ENCODE measurements at regions not wholly inside any gene's neighbourhood (a gene's known extent, or its start where the extent isn't known, plus 50 kb on each side); places are given as distances from the start of the nearest gene placed in this dataset.

DNA sequence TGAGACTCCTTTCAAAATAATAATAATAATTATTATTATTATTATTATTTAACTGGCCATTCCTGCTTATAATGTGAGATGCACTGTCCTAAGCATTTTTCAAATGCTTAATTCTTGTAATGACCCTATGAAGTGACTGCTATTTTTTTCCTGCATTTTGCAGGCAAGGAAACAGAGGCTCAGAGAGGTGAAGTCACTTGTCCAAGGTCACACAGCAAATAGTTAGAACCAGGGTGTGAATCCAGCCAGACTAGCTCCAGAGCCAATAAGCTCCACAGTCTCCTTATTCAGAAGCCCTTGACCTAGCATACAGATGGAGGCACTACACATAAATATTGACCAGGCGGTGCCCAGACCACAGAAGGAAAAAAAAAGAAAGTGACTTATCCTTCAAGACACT is 77.5 kb upstream of the CACNA1A start:
- H3K27me3 ChIP-seq (ENCODE audit: control insufficient read depth, insufficient read depth, low read length): no peaks in the 10 kb centered on the region
- no CpG with 5 or more reads among the region's 1 CpG for WGBS (ENCODE audit: insufficient coverage, low lambda C conversion rate)
- H3K27ac ChIP-seq (ENCODE audit: low read length): no peak overlapping the region
- H3K36me3 ChIP-seq (ENCODE audit: control insufficient read depth, insufficient read depth, low read length): no peaks in the 10 kb centered on the region
- no peak for DNase-seq
- no peaks in the 10 kb centered on the region for H3K9me3 ChIP-seq (ENCODE audit: control insufficient read depth, low read depth, low read length)
- no peak overlapping the region for H3K4me3 ChIP-seq (ENCODE audit: low read length)
- no peaks in the 10 kb centered on the region for H3K4me1 ChIP-seq (ENCODE audit: control insufficient read depth, insufficient read depth, low read length)

DNA sequence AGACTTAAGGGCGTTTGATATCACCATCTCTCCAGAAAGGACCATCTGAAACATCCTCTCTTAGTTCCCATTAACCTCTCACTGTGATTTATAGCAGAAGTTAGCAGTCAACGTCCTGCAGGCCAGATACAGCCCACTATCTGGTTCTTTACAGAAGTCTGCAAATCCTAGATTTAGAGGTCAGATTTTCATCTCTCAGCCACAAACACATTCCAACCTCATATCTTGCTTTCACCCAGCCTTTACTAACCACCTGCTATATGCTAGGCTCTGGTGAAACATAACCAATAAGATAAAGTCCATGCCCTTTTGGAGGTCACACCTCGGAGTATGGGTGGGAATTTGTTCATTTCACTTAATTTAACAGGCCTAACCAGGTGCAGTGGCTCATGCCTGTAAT is 76.8 kb upstream of the CACNA1A start:
- Histone ChIP-seq H3K36me3 (ENCODE audit: control insufficient read depth, insufficient read depth, low read length) (no peaks in the 10 kb centered on the region), H3K4me1 (ENCODE audit: control insufficient read depth, insufficient read depth, low read length) (no peaks in the 10 kb centered on the region), H3K27ac (ENCODE audit: low read length) (no peak overlapping the region), H3K27me3 (ENCODE audit: control insufficient read depth, insufficient read depth, low read length) (no peaks in the 10 kb centered on the region), H3K9me3 (ENCODE audit: control insufficient read depth, low read depth, low read length) (no peaks in the 10 kb centered on the region), H3K4me3 (ENCODE audit: low read length) (no peak overlapping the region)
- DNase-seq: no peak
- 80% methylated on average over 1 of the region's 3 CpGs for WGBS (ENCODE audit: insufficient coverage, low lambda C conversion rate)

DNA sequence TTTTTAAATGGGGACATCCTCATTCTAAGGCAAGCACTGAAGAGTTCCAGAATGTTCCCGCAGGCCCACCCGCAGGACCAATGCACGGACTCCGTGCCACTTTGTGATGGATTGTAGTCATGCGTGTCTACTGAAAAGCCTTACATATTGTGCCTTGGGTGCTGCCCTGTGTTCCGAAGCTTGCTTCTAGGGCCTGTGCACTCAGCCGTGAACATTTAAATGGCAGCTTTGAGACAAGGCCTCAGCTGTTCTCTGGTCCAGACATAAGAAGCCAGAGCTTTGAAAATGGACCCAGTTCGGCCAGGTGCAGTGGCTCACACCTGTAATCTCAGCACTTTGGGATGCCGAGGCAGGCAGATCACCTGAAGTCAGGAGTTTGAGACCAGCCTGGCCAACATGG is 75.3 kb upstream of the CACNA1A start:
- H3K27ac ChIP-seq (ENCODE audit: low read length): no peak overlapping the region
- no peak for DNase-seq
- H3K4me1 ChIP-seq (ENCODE audit: control insufficient read depth, insufficient read depth, low read length): no peaks in the 10 kb centered on the region
- no CpG with 5 or more reads among the region's 9 CpGs for WGBS (ENCODE audit: insufficient coverage, low lambda C conversion rate)
- H3K27me3 ChIP-seq (ENCODE audit: control insufficient read depth, insufficient read depth, low read length): no peaks in the 10 kb centered on the region
- peaks cover 3% of the 10 kb centered on the region for H3K9me3 ChIP-seq (ENCODE audit: control insufficient read depth, low read depth, low read length)
- no peak overlapping the region for H3K4me3 ChIP-seq (ENCODE audit: low read length)
- H3K36me3 ChIP-seq (ENCODE audit: control insufficient read depth, insufficient read depth, low read length): no peaks in the 10 kb centered on the region

DNA sequence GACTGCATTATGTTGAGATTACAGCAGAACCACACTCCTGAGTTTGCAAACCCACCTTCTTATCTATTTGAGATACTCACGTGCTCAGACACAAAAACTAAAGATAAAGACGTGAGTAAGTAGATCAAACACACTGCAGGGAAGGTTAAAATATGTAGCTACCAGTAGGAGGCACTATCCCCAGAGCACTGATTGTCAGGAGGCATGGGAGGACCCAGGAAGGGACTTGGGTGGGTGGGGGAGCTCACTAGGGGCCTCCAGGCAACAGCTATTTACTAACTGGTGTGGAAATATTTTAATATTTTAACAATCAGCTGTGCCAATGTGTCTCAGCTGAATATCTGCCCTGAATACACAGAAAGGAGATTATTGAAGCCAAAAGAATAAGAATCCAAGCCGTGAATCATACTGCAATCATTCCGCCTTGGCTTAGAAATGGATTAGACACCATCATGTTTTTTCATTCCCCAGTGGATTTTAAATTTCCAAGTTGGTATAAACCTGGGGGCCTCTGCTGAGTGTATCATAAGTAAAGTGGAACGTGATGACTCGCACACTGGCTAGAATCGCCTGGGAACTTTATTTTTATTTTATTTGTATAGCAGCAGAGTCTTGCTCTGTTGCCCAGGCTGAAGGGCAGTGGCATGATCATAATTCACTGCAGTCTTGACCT is 73.2 kb upstream of the CACNA1A start:
- no peak for DNase-seq
- peaks cover 3% of the 10 kb centered on the region for H3K9me3 ChIP-seq (ENCODE audit: control insufficient read depth, low read depth, low read length)
- H3K4me3 ChIP-seq (ENCODE audit: low read length): no peak overlapping the region
- 100% methylated on average over 1 of the region's 7 CpGs for WGBS (ENCODE audit: insufficient coverage, low lambda C conversion rate)
- H3K27me3 ChIP-seq (ENCODE audit: control insufficient read depth, insufficient read depth, low read length): no peaks in the 10 kb centered on the region
- H3K36me3 ChIP-seq (ENCODE audit: control insufficient read depth, insufficient read depth, low read length): no peaks in the 10 kb centered on the region
- no peaks in the 10 kb centered on the region for H3K4me1 ChIP-seq (ENCODE audit: control insufficient read depth, insufficient read depth, low read length)
- no peak overlapping the region for H3K27ac ChIP-seq (ENCODE audit: low read length)

DNA sequence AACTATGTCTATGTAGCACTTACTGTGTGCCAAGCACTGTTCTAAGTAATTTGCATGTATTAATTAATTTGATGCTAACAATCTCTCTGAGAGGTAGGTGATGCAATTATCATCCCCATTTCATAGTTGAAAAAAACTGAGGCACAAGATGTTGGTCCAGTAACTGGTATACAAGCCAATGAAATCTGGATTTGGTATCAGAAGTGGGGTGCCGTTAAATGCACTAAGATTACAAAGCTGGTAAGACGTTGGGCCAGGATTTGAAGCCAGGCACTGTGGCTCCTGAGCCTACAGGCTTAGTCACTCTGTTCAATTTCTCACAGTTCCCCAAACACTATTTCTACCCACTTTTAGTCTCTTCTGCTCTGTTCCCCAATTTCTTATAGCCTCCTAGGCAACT is 70.4 kb upstream of the CACNA1A start:
- H3K36me3 ChIP-seq (ENCODE audit: control insufficient read depth, insufficient read depth, low read length): no peaks in the 10 kb centered on the region
- peaks cover 3% of the 10 kb centered on the region for H3K9me3 ChIP-seq (ENCODE audit: control insufficient read depth, low read depth, low read length)
- 100% methylated on average over 2 of the region's 2 CpGs for WGBS (ENCODE audit: insufficient coverage, low lambda C conversion rate)
- no peak overlapping the region for H3K27ac ChIP-seq (ENCODE audit: low read length)
- no peak overlapping the region for H3K4me3 ChIP-seq (ENCODE audit: low read length)
- no peak for DNase-seq
- no peaks in the 10 kb centered on the region for H3K4me1 ChIP-seq (ENCODE audit: control insufficient read depth, insufficient read depth, low read length)
- no peaks in the 10 kb centered on the region for H3K27me3 ChIP-seq (ENCODE audit: control insufficient read depth, insufficient read depth, low read length)

DNA sequence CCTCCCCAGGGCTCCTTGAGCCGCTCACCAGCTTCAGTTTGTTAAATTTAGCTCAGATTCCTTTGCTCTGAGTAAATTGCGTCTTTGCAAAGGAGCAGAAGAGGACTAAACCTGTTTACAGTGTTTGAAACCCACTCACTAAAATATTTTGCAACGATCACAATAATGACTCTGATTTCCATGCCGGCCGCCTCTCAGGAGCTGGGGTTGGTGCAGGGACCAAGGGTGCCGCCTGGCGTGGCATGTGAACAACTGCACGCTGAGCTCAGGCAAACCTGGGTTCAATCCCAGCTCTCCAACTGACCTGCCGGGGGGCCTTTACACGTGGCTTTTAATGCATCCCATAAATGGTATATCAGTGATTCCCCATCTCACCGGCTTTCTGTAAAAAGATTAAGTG is 68.7 kb upstream of the CACNA1A start:
- H3K27me3 ChIP-seq (ENCODE audit: control insufficient read depth, insufficient read depth, low read length): no peaks in the 10 kb centered on the region
- H3K36me3 ChIP-seq (ENCODE audit: control insufficient read depth, insufficient read depth, low read length): no peaks in the 10 kb centered on the region
- DNase-seq: no peak
- H3K4me3 ChIP-seq (ENCODE audit: low read length): no peak overlapping the region
- no peaks in the 10 kb centered on the region for H3K4me1 ChIP-seq (ENCODE audit: control insufficient read depth, insufficient read depth, low read length)
- no CpG with 5 or more reads among the region's 11 CpGs for WGBS (ENCODE audit: insufficient coverage, low lambda C conversion rate)
- peaks cover 3% of the 10 kb centered on the region for H3K9me3 ChIP-seq (ENCODE audit: control insufficient read depth, low read depth, low read length)
- no peak overlapping the region for H3K27ac ChIP-seq (ENCODE audit: low read length)

DNA sequence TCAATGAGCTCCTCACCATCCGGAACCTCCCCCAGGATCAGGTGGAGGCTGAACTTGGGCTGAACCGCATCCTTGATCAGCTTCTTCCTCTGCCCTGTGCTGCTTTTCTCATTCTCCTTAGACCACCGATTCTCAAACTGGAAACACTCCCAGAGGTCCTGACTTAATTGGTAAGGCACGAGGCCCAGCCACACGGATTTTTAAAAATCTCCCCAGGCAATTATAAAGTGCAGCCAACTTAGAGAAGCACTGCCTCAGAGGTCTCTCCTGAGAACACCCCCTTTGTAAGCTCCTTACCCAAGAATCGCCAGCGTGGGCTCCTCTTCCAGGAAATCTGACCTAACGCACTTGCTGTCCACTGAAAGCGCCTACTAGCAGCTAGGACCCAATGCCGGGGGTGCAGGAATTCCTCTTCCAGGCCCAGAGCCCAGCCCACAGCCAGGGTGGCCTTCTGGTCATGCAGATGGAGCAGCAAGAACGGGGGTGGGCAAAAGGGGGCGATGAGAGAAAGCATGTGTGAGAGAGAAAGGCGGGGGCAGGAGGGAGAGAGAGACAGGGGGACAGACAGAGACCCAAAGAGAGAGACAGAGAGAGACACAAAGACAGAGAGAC is 66.9 kb upstream of the CACNA1A start:
- peaks cover 3% of the 10 kb centered on the region for H3K9me3 ChIP-seq (ENCODE audit: control insufficient read depth, low read depth, low read length)
- no peak overlapping the region for H3K27ac ChIP-seq (ENCODE audit: low read length)
- H3K4me1 ChIP-seq (ENCODE audit: control insufficient read depth, insufficient read depth, low read length): no peaks in the 10 kb centered on the region
- WGBS (ENCODE audit: insufficient coverage, low lambda C conversion rate): 47% methylated on average over 3 of the region's 13 CpGs
- no peak overlapping the region for H3K4me3 ChIP-seq (ENCODE audit: low read length)
- H3K27me3 ChIP-seq (ENCODE audit: control insufficient read depth, insufficient read depth, low read length): no peaks in the 10 kb centered on the region
- no peaks in the 10 kb centered on the region for H3K36me3 ChIP-seq (ENCODE audit: control insufficient read depth, insufficient read depth, low read length)
- no peak for DNase-seq

DNA sequence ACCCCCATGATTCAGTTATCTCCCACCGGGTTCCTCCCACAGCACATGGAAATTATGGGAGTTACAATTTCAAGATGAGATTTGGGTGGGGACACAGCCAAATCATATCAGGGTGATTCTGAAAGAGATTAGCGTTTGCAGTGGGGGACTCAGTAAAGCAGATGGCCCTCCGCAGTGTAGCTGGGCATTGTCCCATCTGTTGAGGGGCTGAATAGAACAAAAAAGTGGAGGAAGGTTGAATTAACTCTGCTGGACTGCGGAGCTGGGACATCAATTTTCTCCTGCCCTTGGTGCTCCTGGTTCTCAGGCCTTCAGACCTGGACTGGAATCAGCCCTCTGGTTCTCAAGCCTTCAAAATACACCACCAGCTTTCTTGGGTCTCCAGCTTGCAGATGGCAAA is 55.2 kb upstream of the CACNA1A start:
- H3K36me3 ChIP-seq (ENCODE audit: control insufficient read depth, insufficient read depth, low read length): no peaks in the 10 kb centered on the region
- no peaks in the 10 kb centered on the region for H3K4me1 ChIP-seq (ENCODE audit: control insufficient read depth, insufficient read depth, low read length)
- no peak overlapping the region for H3K27ac ChIP-seq (ENCODE audit: low read length)
- no peaks in the 10 kb centered on the region for H3K9me3 ChIP-seq (ENCODE audit: control insufficient read depth, low read depth, low read length)
- H3K4me3 ChIP-seq (ENCODE audit: low read length): no peak overlapping the region
- 80% methylated on average over 1 of the region's 4 CpGs for WGBS (ENCODE audit: insufficient coverage, low lambda C conversion rate)
- H3K27me3 ChIP-seq (ENCODE audit: control insufficient read depth, insufficient read depth, low read length): no peaks in the 10 kb centered on the region
- DNase-seq: no peak

DNA sequence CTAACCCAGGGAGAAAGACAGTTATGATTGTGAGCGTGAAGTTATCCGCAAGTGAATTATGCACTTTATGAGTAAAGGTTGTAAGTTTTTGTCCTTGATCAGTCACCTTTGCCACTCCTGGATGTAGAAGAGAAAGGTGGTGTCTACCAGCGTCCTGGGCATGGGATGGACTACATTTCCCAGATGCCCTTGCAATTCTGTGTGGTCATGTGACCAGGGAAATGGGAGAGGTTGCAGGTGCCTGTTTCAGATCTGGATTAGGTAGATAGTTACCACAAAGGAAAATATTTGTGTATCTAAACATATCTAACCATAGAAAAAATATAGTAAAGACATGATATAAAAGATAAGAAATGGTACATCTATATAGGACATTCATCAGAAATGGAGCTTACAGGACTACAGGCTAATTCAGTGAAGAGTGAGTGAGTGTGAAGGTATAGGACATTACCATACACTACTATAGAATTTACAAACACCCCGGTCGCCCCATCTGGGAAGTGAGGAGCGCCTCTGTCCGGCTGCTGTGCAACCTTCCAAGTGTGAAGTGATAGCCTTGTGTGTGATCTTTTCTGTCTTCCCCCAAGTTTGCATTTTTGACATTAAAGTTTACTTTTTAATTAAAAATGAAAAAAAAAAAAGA is 51.6 kb upstream of the CACNA1A start:
- Histone ChIP-seq H3K27me3 (ENCODE audit: control insufficient read depth, insufficient read depth, low read length) (peaks cover 2% of the 10 kb centered on the region), H3K36me3 (ENCODE audit: control insufficient read depth, insufficient read depth, low read length) (no peaks in the 10 kb centered on the region), H3K4me3 (ENCODE audit: low read length) (no peak overlapping the region), H3K9me3 (ENCODE audit: control insufficient read depth, low read depth, low read length) (no peaks in the 10 kb centered on the region), H3K4me1 (ENCODE audit: control insufficient read depth, insufficient read depth, low read length) (no peaks in the 10 kb centered on the region), H3K27ac (ENCODE audit: low read length) (no peak overlapping the region)
- DNase-seq: no peak
- no CpG with 5 or more reads among the region's 7 CpGs for WGBS (ENCODE audit: insufficient coverage, low lambda C conversion rate)

DNA sequence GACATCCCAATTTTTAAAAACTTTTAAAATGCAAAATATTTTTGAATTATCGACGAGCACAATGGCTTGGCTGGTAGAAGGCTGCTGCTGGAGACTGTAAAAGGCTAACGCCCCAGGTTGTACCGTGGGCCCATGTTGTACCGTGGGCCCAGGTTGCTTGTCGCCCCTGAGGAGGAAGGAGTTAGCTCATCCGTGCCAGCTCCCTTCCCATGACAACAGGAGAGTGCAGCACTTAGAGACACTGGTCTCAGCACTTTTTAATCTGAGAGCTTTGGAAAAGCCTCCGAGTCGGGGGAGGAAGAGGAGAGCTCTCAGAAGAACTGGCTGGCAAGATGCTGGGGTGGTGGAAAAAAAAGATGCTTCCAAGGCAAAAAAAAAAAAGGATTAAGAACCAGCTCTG is 50.3 kb upstream of the CACNA1A start:
- H3K4me1 ChIP-seq (ENCODE audit: control insufficient read depth, insufficient read depth, low read length): no peaks in the 10 kb centered on the region
- H3K4me3 ChIP-seq (ENCODE audit: low read length): no peak overlapping the region
- no peak overlapping the region for H3K27ac ChIP-seq (ENCODE audit: low read length)
- WGBS (ENCODE audit: insufficient coverage, low lambda C conversion rate): 100% methylated on average over 1 of the region's 9 CpGs
- H3K27me3 ChIP-seq (ENCODE audit: control insufficient read depth, insufficient read depth, low read length): peaks cover 2% of the 10 kb centered on the region
- peak in 1 of 2 donors; percentile 7 for DNase-seq
- no peaks in the 10 kb centered on the region for H3K36me3 ChIP-seq (ENCODE audit: control insufficient read depth, insufficient read depth, low read length)
- H3K9me3 ChIP-seq (ENCODE audit: control insufficient read depth, low read depth, low read length): no peaks in the 10 kb centered on the region

Measured in large intestine (tissue), 3 donors.